ENCODE measurements at regions not wholly inside any gene's neighbourhood (a gene's known extent, or its start where the extent isn't known, plus 50 kb on each side); places are given as distances from the start of the nearest gene placed in this dataset.

DNA sequence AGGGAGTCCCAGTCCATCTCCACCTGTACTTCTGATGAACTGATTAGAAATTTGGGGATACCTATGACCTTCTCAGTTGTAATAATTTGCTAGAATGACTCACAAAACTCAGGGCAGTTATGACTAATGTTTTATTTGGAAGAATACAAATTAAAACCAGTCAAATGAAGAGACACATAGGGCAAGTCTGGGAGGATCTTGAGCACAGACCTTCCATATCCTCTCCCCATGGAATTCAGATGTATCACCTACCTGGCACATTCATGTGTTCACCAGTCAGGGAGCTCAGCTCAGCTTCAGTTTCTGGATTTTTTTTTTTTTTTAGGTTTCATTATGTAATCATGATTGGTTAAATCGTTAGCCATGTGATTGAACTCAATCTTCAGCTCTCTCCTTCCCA, 247.7 kb downstream of the VGLL3 start:
- TF ChIP-seq EZH2 (optimal IDR thresholded peaks at IDR 0.05; ENCODE audit: low read depth, low read length) = no peak
- TF ChIP-seq, protein P1, sequence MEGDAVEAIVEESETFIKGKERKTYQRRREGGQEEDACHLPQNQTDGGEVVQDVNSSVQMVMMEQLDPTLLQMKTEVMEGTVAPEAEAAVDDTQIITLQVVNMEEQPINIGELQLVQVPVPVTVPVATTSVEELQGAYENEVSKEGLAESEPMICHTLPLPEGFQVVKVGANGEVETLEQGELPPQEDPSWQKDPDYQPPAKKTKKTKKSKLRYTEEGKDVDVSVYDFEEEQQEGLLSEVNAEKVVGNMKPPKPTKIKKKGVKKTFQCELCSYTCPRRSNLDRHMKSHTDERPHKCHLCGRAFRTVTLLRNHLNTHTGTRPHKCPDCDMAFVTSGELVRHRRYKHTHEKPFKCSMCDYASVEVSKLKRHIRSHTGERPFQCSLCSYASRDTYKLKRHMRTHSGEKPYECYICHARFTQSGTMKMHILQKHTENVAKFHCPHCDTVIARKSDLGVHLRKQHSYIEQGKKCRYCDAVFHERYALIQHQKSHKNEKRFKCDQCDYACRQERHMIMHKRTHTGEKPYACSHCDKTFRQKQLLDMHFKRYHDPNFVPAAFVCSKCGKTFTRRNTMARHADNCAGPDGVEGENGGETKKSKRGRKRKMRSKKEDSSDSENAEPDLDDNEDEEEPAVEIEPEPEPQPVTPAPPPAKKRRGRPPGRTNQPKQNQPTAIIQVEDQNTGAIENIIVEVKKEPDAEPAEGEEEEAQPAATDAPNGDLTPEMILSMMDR (IDR thresholded peaks at IDR 0.05; ENCODE audit: low read length) = no peak
